NCI-H82 treated with DMSO at 0.1 percent for 48 hours (cell line): ENCODE measurements at regions not wholly inside any gene's neighbourhood (a gene's known extent, or its start where the extent isn't known, plus 50 kb on each side); places are given as distances from the start of the nearest gene placed in this dataset.

Experiments
- DNase-seq: peaks from one replicate; lab custom pipeline; 2025; ENCODE audit not compliant: unreplicated experiment; lab: John Stamatoyannopoulos, UW

DNA sequence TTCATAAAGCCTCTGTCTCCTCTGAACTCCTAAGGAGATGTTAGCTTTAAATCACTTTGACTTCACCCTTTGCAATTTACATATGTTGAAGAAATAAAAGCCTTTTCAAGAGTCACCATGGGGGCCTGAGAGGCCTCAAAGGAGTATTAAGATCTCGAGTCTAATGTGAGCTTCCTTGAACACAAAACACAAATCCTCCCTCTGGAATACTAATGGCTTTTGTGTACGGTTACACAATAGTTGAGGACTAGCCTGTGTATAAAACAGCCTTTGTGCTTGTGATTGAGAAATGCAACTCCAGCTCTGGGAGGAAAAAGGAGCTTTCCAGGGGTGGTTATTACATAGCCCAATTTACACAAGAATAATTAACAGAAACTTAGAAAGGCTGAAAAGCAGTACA lies 1140.2 kb downstream of the CDH11 start:
- no peak for DNase-seq

DNA sequence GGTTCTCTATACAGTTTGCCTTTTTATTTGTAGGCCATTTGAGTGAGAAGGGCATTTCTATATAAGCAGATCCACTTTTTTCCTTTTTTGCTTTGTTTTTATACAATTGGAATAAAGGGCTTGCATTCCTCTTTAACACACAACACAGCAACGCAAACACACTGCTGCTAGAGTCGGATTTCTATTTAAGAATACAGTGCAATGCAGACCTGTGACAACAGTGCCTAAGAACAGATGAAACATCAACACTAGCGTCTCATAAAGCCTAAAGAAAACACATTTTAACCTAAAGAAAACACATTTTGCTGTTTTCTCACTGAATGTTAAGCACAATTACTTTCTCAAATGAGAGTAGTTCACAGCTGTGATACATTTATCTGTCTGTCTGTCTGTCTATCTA lies 1141.1 kb downstream of the CDH11 start:
- no peak for DNase-seq

DNA sequence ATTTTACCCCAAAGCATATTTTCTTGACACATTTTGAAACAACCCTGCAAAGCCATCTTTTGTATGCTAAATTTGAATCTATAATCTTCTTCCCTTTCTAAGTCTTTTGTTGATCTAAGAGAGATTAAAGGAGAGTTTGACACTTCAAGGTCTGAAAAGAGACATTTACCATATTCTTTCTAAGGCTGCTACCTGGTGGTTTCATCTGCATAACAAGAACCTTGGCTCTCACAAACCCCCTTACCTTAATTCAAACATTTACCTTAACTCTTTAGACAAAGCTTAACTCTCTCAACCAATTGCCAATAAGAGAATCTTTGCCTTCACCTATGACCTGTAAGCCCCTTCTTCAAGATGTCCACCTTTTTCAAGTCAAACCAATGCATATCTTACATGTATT lies 1143.6 kb downstream of the CDH11 start:
- DNase-seq = no peak

DNA sequence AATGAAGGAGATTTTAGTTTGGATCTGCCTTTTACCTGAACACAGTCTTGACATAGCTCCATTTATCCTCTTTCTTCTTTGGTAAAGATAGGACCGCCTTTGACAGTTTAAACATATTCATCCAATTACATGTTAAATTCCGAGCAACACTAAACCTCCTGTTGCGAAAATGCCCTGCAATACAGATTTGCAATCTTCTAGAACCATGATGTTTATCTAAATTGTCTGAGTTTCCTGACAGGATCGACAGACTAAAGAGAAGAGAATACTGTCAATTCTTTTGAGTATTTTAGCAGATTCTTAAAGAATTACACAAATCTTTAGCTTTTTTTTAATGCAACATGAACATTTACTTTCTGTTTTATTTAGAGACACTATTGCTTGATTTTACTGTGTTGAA lies 1145.5 kb downstream of the CDH11 start:
- no peak for DNase-seq

DNA sequence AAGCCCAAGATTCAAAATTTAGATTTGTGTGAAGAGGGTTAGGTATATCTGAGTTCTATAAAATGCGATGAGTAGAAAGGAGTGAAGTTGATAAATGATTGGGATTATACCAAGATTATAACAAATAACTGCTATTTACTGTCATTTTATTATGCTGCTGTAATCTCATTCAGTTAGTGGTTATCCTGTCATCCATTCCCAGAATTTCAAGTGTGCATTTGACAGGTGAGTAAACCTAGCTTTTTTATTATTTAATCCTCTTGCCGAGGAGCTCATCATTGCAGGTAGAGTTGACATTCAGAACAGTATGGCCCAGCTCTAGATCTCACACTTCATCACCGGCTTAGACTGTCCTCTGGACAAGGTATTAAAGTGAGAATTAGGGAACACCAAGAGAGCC lies 1146.2 kb downstream of the CDH11 start:
- no peak for DNase-seq

DNA sequence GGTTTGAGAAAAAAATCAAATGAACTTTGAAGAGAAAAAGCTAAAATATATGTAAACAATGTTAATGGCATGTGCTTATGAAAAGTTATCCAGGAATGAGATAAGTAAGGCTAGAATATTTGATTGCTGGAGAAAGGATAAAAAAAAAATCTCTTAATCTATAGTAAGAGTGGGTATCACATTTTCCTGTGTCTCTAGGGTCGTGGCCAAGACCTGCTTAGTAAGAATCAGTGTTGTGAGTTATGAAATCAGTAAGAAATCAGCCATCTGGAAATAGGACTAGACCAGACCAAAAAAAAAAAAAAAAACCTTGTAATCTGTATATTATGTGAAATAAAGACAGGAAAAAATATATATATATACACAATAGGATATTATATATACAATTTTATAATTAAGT lies 1153.9 kb downstream of the CDH11 start:
- DNase-seq = no peak

DNA sequence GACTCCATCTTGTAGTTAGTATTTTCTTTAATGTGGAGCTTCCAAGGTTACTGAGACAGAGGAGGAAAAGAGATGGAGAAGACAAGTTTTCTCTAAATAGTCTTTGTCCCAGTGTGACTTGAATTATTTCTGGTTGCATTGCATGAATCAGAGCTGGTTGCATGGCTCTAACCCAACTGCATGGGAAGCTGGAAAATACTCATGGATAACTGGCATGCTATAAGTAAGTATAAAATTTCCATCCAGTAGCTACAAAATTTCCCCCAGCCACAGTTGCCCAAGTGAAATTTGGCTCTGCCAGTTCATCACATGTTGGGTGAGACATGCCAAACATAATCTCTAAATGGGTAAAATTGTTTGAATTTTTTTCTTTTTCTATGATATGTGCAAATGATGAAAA lies 1161.5 kb downstream of the CDH11 start:
- no peak for DNase-seq

DNA sequence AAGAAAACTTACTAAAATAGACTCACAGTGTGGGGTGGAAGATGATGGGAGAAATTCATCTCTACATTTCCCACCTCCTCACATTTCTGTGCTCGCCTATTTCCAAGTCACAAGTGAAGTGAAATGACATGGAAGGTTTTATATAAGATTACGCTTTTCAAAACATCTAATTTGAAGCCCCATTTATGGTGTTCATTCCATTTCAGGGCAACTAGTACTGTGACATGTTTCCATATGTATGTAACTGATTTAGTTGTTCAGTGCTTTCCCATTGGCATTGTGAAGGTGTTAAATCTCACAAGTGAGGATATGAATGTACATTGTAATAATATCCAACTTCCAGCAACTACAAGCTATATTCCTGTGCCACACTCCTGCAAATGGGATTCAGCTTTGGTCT lies 1174.8 kb downstream of the CDH11 start:
- DNase-seq = no peak

DNA sequence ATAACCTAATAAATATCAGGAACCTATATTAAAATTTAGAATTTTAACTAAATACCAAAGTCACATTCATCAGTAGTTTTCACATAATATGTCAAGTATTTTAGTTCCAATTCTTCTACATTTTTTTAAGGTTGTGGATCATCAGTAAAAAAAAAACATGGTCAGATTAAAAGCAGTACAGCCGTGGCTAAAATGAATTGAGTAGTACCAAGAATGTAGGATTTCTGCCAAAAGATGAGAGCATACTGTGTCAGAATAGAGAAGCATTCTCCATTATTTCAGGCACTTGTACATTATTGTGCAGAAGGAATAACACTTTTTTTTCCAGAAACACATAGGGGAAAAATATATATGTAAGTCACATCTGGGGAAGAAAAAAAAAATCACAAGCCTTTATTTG lies 1176.1 kb downstream of the CDH11 start:
- no peak for DNase-seq

DNA sequence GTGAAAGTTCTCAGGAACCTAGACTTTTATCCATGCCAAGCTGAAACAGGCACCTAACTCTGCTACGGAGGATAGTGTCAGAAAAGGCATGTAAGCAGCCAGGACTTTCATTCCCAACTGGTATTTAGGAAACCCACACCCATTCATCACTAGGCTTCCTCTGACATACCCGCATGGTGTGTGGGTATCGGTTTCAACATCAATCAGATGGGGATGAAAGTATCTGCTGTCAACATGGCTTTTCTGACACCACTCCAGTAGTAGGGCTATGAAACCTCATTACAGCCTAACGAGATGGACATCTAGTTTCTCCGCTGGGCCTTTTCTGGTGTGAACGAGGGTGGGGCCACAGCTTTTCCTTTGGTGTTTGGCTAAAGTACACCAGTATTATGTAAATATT lies 1178.3 kb downstream of the CDH11 start:
- no peak for DNase-seq

DNA sequence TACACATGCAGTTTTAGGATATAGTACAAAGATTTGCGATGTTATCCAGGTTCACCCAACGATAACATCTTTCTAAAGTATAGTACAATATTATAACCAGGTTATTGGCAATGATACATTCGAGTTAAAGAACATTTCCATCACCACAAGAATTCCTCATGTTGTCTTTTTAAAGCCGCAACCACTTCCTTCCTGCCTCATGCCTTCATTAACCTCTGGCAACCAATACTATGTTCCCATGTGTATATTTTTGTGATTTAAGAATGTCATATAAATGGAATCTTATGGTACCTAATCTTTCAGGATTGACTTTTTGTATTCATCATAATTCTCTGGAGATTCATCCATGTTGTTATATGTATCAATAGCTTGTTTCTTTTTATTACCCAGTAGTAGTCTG lies 1183.2 kb downstream of the CDH11 start:
- DNase-seq = no peak

DNA sequence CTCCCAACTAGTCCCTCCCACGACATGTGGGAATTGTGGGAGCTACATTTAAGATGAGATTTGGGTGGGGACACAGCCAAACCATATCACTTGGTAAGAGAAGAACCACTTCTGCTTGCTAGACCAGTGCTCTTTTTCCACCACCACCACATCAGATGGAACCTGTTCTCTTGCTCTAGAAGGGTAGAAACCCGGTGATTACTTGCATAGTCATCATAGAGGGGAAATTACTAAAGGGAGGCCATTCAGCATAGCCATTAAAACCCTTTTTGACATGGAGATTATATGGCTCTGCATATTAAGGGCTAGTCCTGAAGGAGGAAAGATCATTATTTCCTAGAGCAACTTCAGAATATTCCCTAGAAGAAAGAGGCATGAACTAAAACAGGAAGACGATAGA lies 1188.0 kb downstream of the CDH11 start:
- no peak for DNase-seq

DNA sequence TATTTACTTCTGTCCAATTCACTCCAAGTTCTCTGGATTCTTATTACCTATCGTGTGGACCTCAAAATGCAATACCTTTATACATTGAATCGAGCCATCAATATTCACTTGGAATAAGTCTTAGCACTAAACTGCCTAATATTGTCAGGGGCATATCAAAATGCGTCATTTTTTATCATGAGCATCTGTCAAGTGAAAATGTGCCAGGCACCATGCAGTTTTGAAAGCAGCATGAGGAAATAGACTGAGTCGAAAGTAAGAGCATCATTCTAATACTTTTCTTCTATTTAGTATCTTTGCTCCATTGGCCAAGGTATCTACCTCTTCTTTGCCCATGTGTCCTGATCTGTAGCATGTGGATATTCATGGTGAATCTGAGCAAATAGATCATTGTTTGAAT lies 1193.4 kb downstream of the CDH11 start:
- no peak for DNase-seq

DNA sequence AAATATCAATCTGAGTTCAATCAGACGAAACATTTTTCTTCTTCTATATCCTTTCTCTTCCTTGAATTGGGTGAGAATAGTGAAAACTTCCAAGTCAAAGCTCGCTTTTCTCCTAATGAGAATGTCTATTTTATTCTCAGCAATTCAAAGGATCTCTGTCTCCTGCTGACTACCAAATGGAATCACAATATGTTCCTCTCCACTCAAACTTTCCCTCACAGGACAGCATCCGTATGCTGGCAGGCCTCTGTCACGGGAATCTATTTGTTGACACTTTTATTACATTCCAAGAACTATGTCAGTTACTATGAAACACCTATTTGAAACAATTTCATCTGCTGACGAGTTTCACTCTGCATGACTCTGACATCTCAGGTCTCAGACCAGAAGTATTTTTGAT lies 1196.6 kb downstream of the CDH11 start:
- no peak for DNase-seq

DNA sequence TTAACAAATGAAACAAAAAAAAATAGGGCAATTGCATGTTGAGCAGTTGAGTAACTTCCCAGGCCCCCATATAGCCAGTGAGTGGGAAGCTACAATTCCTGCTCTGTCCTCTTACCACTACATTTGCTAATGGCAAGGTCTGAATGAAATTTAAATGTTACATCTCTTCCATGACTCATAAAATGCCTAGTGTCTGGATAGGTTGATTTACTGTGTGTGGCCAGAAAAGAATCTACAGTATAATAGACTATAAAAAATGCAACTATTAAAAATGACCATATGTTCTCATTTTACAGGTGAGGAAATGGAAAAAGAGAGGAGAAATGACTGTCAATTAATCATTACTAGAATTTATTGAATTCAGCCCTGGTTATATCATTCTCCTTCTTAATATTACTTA lies 1199.3 kb downstream of the CDH11 start:
- DNase-seq = no peak

DNA sequence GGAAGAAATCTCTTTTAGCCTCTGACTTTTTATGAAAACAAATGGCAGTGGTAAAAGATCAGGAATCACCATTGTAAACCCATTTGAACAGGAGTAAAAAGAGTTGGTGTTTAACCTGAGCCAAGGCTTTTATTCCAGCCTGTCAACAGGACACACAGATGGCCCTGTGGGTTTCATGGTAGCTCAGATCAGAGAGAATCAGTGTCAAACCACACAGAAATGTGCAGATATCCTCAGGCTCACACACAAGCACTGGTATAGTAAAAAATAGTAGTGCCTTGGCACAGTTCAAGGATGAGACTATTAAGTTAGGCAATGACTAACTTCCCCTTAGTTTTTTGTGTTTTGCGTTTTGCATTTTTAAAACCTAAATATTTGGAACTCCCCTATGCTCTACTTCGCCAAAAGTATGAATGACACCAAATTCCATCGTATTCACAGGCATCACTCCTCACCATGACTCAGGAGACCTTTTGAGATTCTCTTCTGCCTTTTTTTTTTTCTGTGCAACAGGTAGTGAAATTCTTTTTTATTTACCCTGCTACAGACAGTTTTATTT lies 1200.0 kb downstream of the CDH11 start:
- DNase-seq = no peak

DNA sequence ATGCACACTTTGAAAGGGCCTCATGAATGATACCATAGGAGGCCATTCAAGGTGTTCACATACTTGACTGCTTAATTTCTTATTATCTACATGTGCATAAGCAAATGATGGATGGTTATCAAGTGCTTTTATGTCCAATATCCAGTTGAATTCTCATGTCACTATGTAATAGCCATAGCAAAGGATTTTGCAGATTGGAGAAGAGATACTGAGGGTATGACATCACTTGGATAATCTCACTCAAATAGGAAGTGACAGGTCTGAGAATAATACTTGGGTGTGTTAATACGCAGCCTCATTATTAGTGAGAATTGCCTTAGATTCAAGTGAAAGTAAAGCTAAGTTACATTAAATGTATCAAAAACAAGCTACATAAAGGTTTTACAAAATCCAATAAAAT lies 1208.6 kb downstream of the CDH11 start:
- no peak for DNase-seq

DNA sequence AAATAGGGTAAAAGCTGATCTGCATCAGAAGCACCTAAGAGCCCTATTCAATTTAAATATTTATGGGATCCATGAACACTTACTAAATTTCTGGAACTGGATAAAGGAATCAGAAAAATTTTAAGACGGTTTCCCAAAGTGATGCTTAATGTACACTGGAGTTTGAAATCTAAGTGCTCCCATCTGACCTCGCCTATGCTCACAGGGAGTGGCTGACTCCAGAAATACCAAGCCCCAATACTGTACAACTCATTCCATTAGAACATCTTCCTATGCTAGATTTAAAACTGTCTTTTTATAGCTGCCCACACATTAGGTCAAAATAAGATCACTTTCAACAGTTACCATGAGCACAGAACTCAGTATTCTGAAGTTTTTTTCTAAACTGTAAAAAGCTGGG lies 1214.6 kb downstream of the CDH11 start:
- no peak for DNase-seq

DNA sequence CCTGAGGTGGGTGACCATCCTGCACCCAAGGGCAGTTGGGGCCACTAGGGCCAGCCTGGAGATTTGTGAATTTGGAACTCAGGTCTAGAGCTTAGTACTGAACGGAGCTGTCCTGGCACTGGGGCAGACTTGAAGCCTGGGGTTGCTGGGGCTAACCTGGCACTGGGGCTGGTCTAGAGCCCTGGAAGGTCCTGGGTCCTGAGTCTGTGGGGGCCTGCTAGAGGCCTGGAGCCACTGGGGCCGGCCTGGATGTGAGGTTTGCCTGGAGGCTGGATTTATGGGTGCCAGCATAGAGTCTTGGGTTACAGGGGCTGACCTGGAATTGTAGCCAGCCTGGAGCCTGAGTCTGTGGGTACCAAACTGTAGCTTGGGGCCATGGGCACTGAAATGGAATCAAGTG lies 1216.9 kb downstream of the CDH11 start:
- no peak for DNase-seq

DNA sequence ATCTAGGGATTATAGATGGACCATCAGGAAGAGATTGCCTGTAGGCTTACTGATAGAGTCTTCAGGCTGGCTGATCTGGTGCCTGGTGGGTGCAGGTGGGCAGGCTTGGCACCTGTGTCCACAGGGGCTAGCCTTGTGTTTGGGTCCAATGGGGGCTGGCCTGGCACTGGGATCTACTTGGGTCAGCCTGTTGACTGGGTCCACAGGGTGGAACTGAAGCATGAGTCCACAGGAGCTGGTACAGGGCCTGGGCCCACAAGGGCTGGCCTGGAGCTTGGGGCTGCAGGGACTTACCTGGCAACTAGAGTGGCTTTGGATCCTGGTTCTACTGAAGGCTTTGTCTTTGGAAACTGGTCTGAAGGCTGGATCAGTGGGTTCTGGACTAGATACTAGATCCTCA lies 1217.7 kb downstream of the CDH11 start:
- DNase-seq = no peak

DNA sequence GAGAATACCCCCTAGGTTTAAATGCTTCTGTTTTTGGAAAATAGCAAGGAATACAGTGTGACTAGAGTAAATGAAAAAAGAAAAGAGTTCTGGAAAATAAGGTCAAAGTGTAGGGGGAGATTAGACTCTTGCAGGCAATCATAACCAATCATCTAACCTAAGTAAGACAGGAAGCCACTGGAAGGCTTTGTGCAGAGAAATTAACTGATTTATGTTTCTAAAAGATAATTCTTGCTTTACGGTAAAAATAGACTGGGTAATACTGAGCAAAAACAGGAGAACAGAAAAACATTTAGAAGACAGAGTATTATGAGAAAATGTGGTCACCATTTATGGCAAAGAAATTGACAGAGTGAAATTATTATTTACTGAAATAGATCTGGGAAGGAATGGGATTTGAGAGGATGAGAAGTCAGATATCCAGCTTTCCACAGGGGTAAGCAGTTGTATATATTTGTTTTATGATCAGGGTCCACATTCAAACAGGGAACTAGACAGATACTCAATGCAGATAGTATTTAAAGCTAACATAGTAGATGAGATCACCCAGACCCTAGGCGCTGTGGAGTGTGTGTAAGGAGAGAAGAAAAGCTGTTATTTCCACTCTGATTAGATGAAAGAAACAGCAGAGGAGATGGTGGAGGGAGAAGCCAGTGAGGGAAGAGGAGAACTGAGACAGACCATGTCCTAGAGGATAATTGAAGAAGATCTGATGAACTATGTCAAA lies 1225.3 kb downstream of the CDH11 start:
- no peak for DNase-seq

DNA sequence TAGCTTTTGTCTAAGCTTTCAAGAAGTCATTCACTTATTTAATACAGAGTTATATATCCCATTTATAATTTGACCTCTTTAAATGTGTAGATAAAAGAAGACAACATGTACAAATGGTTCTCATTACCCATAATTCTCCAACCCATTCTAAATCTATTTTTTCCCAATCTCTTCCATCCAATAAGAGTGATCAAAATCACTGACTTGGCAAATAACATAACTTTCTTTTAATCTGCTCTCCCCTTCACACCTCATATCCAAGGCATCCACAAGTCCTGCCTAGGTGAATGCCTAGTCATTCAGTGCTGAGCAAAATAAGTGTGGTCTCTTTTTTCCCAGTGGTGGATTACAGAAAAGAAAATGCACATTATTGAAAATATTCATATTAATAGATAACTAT lies 1231.1 kb downstream of the CDH11 start:
- no peak for DNase-seq

DNA sequence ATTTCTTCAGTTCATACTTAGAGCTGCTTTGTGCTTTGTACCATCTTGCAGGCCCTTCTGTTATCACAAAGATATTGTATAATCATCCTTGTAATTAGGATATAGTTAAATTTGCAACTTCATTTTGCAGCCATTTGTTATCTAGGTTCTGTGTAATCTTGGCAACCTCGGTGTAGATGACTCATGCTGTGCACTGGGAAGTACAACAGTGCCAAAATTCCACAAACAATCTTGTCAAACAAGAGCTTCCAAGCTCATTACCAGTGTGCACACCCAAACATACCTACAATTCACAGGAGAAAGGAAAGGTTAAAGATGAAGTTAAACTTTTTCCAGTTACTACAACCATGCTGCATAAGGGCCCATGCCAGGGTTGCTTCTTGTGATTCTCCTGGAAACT lies 1231.8 kb downstream of the CDH11 start:
- no peak for DNase-seq
